ENCODE measurements at regions not wholly inside any gene's neighbourhood (a gene's known extent, or its start where the extent isn't known, plus 50 kb on each side); places are given as distances from the start of the nearest gene placed in this dataset.
A peak's percentile ranks its signal among the peaks of the same experiment; 100 is the strongest.

DNA sequence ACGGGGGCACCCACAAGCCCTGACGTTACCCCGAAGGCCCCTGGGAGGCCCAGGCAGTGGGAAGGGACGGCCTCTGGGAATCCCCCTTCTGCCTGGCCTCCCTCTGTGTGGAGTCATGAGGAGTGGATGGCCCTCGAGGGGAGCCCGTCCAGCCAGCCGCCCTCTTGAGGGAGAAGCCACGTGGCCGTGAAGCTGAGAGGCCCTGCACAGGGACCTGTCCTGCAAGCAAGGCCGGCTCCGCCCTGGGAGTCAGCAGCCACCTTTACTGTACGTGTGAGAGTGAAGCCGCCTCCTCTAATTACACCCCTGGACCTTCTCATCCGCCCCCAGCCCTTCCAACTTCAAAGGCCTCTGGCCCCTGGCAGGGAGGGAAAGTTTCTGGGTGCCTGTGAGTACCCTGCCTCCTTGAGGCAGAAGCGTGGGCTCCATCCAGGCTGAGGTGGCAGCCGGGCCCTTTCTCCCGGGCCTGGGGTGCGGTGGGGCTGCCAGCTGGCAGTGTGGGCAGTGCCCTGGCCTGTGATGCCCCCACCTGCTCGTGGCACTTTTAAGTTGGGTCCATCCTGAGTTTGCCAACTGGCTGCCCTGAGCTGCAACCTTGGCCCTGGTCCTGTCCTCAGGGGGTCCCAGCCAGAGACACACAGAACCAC, 55.9 kb upstream of the EGFL7 start:
- Histone ChIP-seq H3K36me3 (ENCODE audit: control insufficient read depth in 4 of 4, insufficient read depth in 4 of 4, low read length in 3 of 4) (no peaks in the 10 kb centered on the region), H3K9me3 (ENCODE audit: control extremely low read depth in 1 of 5, control insufficient read depth in 4 of 5, insufficient read depth in 2 of 5, low read depth in 1 of 5, low read length in 4 of 5) (no peaks in the 10 kb centered on the region), H3K4me1 (ENCODE audit: control extremely low read depth in 1 of 4, control insufficient read depth in 4 of 4, insufficient read depth in 4 of 4, low read length in 3 of 4) (peaks cover 0 to 57% (median 13%) of the 10 kb centered on the region in 4 experiments), H3K4me3 (ENCODE audit: control insufficient read depth in 1 of 7, extremely low read depth in 1 of 7, insufficient read depth in 4 of 7, low read depth in 2 of 7, low read length in 6 of 7) (no peak overlapping the region), H3K27me3 (replicated peaks in 2 of 5; ENCODE audit: control insufficient read depth in 4 of 5, insufficient read depth in 5 of 5, low read length in 4 of 5) (no peaks in the 10 kb centered on the region), H3K27ac (ENCODE audit: insufficient read depth in 1 of 2, low read depth in 1 of 2, low read length in 2 of 2, poor library complexity in 1 of 2, severe bottlenecking in 2 of 2) (no peak overlapping the region)
- DNase-seq = no peak
- 85% methylated on average over 19 of the region's 19 CpGs for whole genome bisulfite sequencing (ENCODE audit: insufficient coverage)
- ChIA-PET CTCF (interaction anchor here (0.5 to 2.0 kb wide), 4 partner anchors 13 to 69 kb away, joined by 3 to 5 read pairs (median 4); no protein-coding TSS in a partner anchor), POLR2A (interaction anchor here (1.4 kb wide), 1 partner anchor 42 kb away, joined by 4 read pairs; no protein-coding TSS in a partner anchor)

- no peak overlapping the region for H3K4me3 ChIP-seq (ENCODE audit: control insufficient read depth in 1 of 7, extremely low read depth in 1 of 7, insufficient read depth in 4 of 7, low read depth in 2 of 7, low read length in 6 of 7)
- peaks cover 0 to 57% (median 13%) of the 10 kb centered on the region in 4 experiments for H3K4me1 ChIP-seq (ENCODE audit: control extremely low read depth in 1 of 4, control insufficient read depth in 4 of 4, insufficient read depth in 4 of 4, low read length in 3 of 4)
- CTCF ChIA-PET = interaction anchor here (0.5 to 2.0 kb wide), 6 partner anchors 13 to 68 kb away, joined by 3 to 5 read pairs (median 4); no protein-coding TSS in a partner anchor
- POLR2A ChIA-PET = interaction anchor here (0.6 kb wide), 1 partner anchor 54 kb away, joined by 3 read pairs; no protein-coding TSS in a partner anchor
- no peak for DNase-seq
- 82% methylated on average over 17 of the region's 17 CpGs for WGBS (ENCODE audit: insufficient coverage)
- H3K27me3 ChIP-seq (replicated peaks in 2 of 5; ENCODE audit: control insufficient read depth in 4 of 5, insufficient read depth in 5 of 5, low read length in 4 of 5) = no peaks in the 10 kb centered on the region
- H3K27ac ChIP-seq (ENCODE audit: insufficient read depth in 1 of 2, low read depth in 1 of 2, low read length in 2 of 2, poor library complexity in 1 of 2, severe bottlenecking in 2 of 2) = no peak overlapping the region
- no peaks in the 10 kb centered on the region for H3K9me3 ChIP-seq (ENCODE audit: control extremely low read depth in 1 of 5, control insufficient read depth in 4 of 5, insufficient read depth in 2 of 5, low read depth in 1 of 5, low read length in 4 of 5)
- no peaks in the 10 kb centered on the region for H3K36me3 ChIP-seq (ENCODE audit: control insufficient read depth in 4 of 4, insufficient read depth in 4 of 4, low read length in 3 of 4)
These were observed 56.6 kb upstream of the EGFL7 start for GRCh38 chr9:136605988-136606660.

DNA sequence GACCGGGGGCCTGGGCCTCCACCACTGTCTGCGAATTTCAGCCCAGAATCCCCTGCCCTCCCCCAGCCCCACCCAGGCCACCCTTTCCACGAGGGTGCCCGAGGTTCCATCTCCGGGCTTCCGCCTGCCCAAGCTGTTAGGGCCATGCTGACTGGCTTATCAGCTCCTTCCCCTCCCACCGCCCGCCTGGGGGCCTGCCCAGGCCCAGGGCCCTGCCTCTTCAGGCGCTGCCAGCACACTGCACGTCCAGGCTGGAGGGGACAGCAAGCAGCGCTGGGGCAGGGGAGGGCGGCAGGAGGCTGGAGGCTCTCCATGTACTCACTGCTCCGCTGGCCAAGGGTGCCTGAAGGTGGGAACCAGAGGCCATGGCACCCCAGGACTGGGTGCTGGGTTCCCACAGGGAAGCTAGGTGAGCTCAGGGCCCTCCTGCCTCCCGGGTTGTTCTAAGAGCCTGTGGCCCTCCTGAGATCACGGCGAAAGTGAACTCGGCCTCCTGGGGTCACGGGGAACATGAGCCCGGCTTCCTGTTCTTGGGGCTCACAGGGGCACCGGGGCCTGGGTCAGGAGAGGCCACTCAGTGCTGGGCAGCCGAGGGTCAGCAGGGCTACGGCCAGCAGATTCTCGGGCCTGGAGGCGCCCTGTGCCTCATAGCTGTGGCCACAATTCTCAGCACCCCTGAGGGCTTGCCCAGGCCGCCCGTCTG, 57.7 kb upstream of the EGFL7 start:
- ChIA-PET POLR2A (no interaction called here), CTCF (interaction anchor here (0.9 to 2.3 kb wide), 8 partner anchors 11 to 64 kb away, joined by 3 to 6 read pairs (median 4); no protein-coding TSS in a partner anchor)
- Histone ChIP-seq H3K9me3 (ENCODE audit: control extremely low read depth in 1 of 5, control insufficient read depth in 4 of 5, insufficient read depth in 2 of 5, low read depth in 1 of 5, low read length in 4 of 5) (no peaks in the 10 kb centered on the region), H3K27ac (ENCODE audit: insufficient read depth in 1 of 2, low read depth in 1 of 2, low read length in 2 of 2, poor library complexity in 1 of 2, severe bottlenecking in 2 of 2) (no peak overlapping the region), H3K4me1 (ENCODE audit: control extremely low read depth in 1 of 4, control insufficient read depth in 4 of 4, insufficient read depth in 4 of 4, low read length in 3 of 4) (peaks cover 0 to 61% (median 18%) of the 10 kb centered on the region in 4 experiments), H3K4me3 (ENCODE audit: control insufficient read depth in 1 of 7, extremely low read depth in 1 of 7, insufficient read depth in 4 of 7, low read depth in 2 of 7, low read length in 6 of 7) (no peak overlapping the region), H3K36me3 (ENCODE audit: control insufficient read depth in 4 of 4, insufficient read depth in 4 of 4, low read length in 3 of 4) (no peaks in the 10 kb centered on the region), H3K27me3 (replicated peaks in 2 of 5; ENCODE audit: control insufficient read depth in 4 of 5, insufficient read depth in 5 of 5, low read length in 4 of 5) (no peaks in the 10 kb centered on the region)
- WGBS (ENCODE audit: insufficient coverage) = 93% methylated on average over 22 of the region's 26 CpGs
- DNase-seq = peak in 1 of 3 donors; percentile 39

DNA sequence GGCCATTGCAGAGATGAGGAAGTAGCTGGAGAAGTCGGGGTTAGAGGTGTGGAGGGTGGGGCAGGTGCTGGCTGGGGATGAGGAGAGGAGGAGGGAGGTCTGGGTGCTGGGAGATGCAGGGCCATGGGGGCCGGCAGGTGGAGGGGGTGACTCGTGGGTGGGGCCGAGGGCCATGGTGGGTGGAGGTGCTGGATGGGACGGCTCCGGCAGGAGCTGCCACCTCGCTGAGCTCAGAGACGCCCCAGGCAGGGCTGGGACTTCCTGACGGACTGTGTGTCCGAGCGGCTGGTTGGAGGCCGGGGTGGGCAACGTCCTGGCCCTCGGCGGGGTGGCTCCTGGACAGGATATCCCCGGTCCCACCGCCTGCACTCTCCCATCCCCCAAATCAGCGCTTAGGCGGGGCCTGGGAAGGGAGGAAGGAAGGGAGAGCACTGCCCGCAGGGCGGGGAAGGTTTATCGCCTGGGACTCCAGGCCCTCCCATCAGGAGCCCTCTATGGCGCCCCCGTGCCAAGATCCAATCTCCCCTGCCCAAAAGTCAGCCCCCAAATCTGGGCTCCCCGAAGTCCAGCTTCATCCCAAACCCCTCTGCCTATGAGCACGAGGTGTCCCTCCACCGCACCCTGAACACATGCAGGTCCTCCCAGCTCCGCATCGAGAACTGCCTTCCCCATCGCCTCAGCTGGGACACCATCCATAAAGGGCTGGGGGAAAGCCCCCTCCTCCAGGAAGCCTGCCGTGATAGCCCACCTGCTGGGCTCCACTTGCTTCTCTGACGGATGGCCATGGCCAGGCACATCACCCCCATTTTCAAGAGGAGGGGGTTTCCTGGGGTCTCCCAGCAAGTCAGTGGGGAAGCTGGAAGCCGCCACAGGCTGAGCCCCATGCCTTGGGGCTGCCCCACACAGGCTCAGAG, 58.3 kb upstream of the NOTCH1 start:
- peak in 1 of 3 donors; percentile 41 for DNase-seq
- 26% methylated on average over 21 of the region's 33 CpGs for WGBS (ENCODE audit: insufficient coverage)
- Histone ChIP-seq H3K4me3 (ENCODE audit: control insufficient read depth in 1 of 7, extremely low read depth in 1 of 7, insufficient read depth in 4 of 7, low read depth in 2 of 7, low read length in 6 of 7) (peak overlapping the region in 1 of 7 experiments; percentile 19), H3K27me3 (replicated peaks in 2 of 5; ENCODE audit: control insufficient read depth in 4 of 5, insufficient read depth in 5 of 5, low read length in 4 of 5) (no peaks in the 10 kb centered on the region), H3K4me1 (ENCODE audit: control extremely low read depth in 1 of 4, control insufficient read depth in 4 of 4, insufficient read depth in 4 of 4, low read length in 3 of 4) (peaks cover 0 to 68% (median 23%) of the 10 kb centered on the region in 4 experiments), H3K9me3 (ENCODE audit: control extremely low read depth in 1 of 5, control insufficient read depth in 4 of 5, insufficient read depth in 2 of 5, low read depth in 1 of 5, low read length in 4 of 5) (no peaks in the 10 kb centered on the region), H3K27ac (ENCODE audit: insufficient read depth in 1 of 2, low read depth in 1 of 2, low read length in 2 of 2, poor library complexity in 1 of 2, severe bottlenecking in 2 of 2) (no peak overlapping the region), H3K36me3 (ENCODE audit: control insufficient read depth in 4 of 4, insufficient read depth in 4 of 4, low read length in 3 of 4) (no peaks in the 10 kb centered on the region)
- ChIA-PET POLR2A (no interaction called here), CTCF (interaction anchor here (0.9 to 2.3 kb wide), 11 partner anchors 11 to 120 kb away, joined by 3 to 6 read pairs (median 3); no protein-coding TSS in a partner anchor)

DNA sequence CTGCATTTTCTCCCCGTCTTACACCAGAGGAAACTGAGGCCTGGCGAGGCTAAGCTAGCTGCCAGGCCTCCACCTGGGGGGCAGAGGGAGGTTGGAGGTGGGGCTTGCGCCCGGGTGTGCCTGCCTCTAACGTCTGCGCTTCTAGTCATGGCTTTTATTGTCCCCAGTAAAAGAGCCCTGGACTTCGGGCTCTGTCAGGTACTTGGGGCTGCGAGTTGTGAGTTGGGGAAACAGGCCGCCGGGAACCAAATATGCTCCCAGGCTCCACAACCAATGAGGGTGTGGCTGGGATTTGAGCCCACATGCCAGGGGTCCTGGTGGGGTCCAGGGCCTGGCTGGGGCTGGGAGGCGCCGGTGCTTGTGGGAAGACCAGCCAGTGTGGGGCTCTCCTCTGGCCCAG, 57.4 kb upstream of the NOTCH1 start:
- DNase-seq = no peak
- H3K27ac ChIP-seq (ENCODE audit: insufficient read depth in 1 of 2, low read depth in 1 of 2, low read length in 2 of 2, poor library complexity in 1 of 2, severe bottlenecking in 2 of 2) = no peak overlapping the region
- no peaks in the 10 kb centered on the region for H3K27me3 ChIP-seq (replicated peaks in 2 of 5; ENCODE audit: control insufficient read depth in 4 of 5, insufficient read depth in 5 of 5, low read length in 4 of 5)
- WGBS (ENCODE audit: insufficient coverage) = 96% methylated on average over 11 of the region's 12 CpGs
- H3K36me3 ChIP-seq (ENCODE audit: control insufficient read depth in 4 of 4, insufficient read depth in 4 of 4, low read length in 3 of 4) = no peaks in the 10 kb centered on the region
- H3K9me3 ChIP-seq (ENCODE audit: control extremely low read depth in 1 of 5, control insufficient read depth in 4 of 5, insufficient read depth in 2 of 5, low read depth in 1 of 5, low read length in 4 of 5) = no peaks in the 10 kb centered on the region
- H3K4me1 ChIP-seq (ENCODE audit: control extremely low read depth in 1 of 4, control insufficient read depth in 4 of 4, insufficient read depth in 4 of 4, low read length in 3 of 4) = peaks cover 0 to 62% (median 23%) of the 10 kb centered on the region in 4 experiments
- ChIA-PET CTCF (interaction anchor here (1.0 to 2.3 kb wide), 3 partner anchors 13 to 26 kb away, joined by 3 to 6 read pairs (median 4); no protein-coding TSS in a partner anchor), POLR2A (no interaction called here)
- no peak overlapping the region for H3K4me3 ChIP-seq (ENCODE audit: control insufficient read depth in 1 of 7, extremely low read depth in 1 of 7, insufficient read depth in 4 of 7, low read depth in 2 of 7, low read length in 6 of 7)

DNA sequence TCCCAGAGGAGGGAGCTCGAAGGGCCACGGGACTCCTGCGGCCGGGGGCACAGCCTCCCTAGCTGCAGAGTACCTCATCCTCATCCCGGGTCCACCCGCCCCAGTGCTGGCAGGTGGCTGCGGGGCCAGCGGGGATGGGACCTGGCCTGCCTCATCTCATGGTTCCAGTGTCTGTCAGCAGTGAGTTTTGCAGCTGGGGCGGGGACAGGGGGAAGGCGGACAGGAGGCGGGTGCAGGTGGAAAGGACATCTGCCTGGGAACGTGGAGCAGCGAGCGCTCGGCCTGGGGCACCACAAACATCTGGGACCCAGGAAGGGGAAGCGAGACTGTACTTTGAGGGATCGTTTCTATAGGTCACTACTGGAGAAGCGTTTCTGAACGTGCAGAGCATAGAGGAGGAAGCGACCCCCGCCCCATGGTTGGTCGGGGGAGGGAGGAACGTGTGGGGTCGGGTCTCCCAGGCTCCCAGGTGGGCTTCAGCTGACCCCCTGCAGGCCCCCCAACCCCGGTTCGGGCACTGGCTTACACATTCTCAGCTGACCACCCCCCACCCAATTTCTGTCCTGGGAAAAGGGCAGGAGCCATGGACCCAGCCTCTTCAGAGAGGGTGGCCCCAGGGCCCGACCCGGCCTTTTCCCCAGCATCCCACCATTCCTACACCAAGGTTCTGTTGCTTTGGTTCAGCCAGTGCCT, 56.5 kb upstream of the NOTCH1 start:
- Histone ChIP-seq H3K4me1 (ENCODE audit: control extremely low read depth in 1 of 4, control insufficient read depth in 4 of 4, insufficient read depth in 4 of 4, low read length in 3 of 4) (peaks cover 0 to 60% (median 23%) of the 10 kb centered on the region in 4 experiments), H3K27me3 (replicated peaks in 2 of 5; ENCODE audit: control insufficient read depth in 4 of 5, insufficient read depth in 5 of 5, low read length in 4 of 5) (no peaks in the 10 kb centered on the region), H3K4me3 (ENCODE audit: control insufficient read depth in 1 of 7, extremely low read depth in 1 of 7, insufficient read depth in 4 of 7, low read depth in 2 of 7, low read length in 6 of 7) (no peak overlapping the region), H3K36me3 (ENCODE audit: control insufficient read depth in 4 of 4, insufficient read depth in 4 of 4, low read length in 3 of 4) (no peaks in the 10 kb centered on the region), H3K9me3 (ENCODE audit: control extremely low read depth in 1 of 5, control insufficient read depth in 4 of 5, insufficient read depth in 2 of 5, low read depth in 1 of 5, low read length in 4 of 5) (no peaks in the 10 kb centered on the region), H3K27ac (ENCODE audit: insufficient read depth in 1 of 2, low read depth in 1 of 2, low read length in 2 of 2, poor library complexity in 1 of 2, severe bottlenecking in 2 of 2) (no peak overlapping the region)
- WGBS (ENCODE audit: insufficient coverage) = 93% methylated on average over 20 of the region's 28 CpGs
- POLR2A ChIA-PET = no interaction called here
- DNase-seq = no peak
- CTCF ChIA-PET = no interaction called here
